Loucy (cell line): ENCODE measurements at regions not wholly inside any gene's neighbourhood (a gene's known extent, or its start where the extent isn't known, plus 50 kb on each side); places are given as distances from the start of the nearest gene placed in this dataset.

Experiments
- H2AFZ ChIP-seq: fragments of 200-600 bp; sonication (generic); 2 replicates; pipeline ENCODE4 v1.6.0; 2016; ENCODE audit warnings: antibody characterized with exemption, mild to moderate bottlenecking, low read length, moderate library complexity
- H3F3A ChIP-seq: fragments of 200-600 bp; 2 replicates; pipeline ENCODE4 v1.6.0; 2016; ENCODE audit warnings: antibody characterized with exemption, low read depth, mild to moderate bottlenecking
- H3K27me3 ChIP-seq: fragments of 200-600 bp; sonication (generic); 2 replicates; pipeline ENCODE4 v1.6.1; 2014; ENCODE audit warnings: low read length, mild to moderate bottlenecking; ENCODE audit not compliant: insufficient read depth, poor library complexity, severe bottlenecking
- H3K36me3 ChIP-seq: fragments of 200-600 bp; sonication (generic); 2 replicates; pipeline ENCODE4 v1.6.1; 2016; ENCODE audit warnings: low read length; ENCODE audit not compliant: insufficient read depth
- H3K4me1 ChIP-seq: fragments of 200-600 bp; sonication (generic); 2 replicates; pipeline ENCODE4 v1.5.1; 2014; ENCODE audit warnings: low read length, mild to moderate bottlenecking; ENCODE audit not compliant: insufficient read depth, poor library complexity, severe bottlenecking
- H3K4me2 ChIP-seq: fragments of 200-600 bp; sonication (generic); 2 replicates; pipeline ENCODE4 v1.6.0; 2014; ENCODE audit warnings: antibody characterized with exemption, low read length, low read depth, mild to moderate bottlenecking; ENCODE audit not compliant: poor library complexity, severe bottlenecking
- H3K4me3 ChIP-seq: fragments of 200-600 bp; sonication (generic); 2 replicates; pipeline ENCODE4 v1.5.1; 2014; ENCODE audit warnings: low read length, mild to moderate bottlenecking, mixed read lengths; ENCODE audit not compliant: poor library complexity, severe bottlenecking
- H3K79me2 ChIP-seq: fragments of 200-600 bp; sonication (generic); 2 replicates; pipeline ENCODE4 v1.6.1; 2014; ENCODE audit warnings: low read length; ENCODE audit not compliant: insufficient read depth
- H3K9ac ChIP-seq: fragments of 200-600 bp; sonication (generic); 2 replicates; pipeline ENCODE4 v1.6.0; 2014; ENCODE audit warnings: mild to moderate bottlenecking, low read depth, low read length, moderate library complexity; ENCODE audit not compliant: poor library complexity, severe bottlenecking
- H3K9me2 ChIP-seq: fragments of 200-600 bp; sonication (generic); replicated peaks from 2 replicates; pipeline ENCODE4 v1.6.1; 2016; ENCODE audit warnings: low read depth, low read length, mixed read lengths
- H3K9me3 ChIP-seq: fragments of 200-600 bp; sonication (generic); 2 replicates; pipeline ENCODE4 v1.6.1; 2014; ENCODE audit warnings: mild to moderate bottlenecking, antibody characterized with exemption, low read length, low read depth; ENCODE audit not compliant: insufficient read depth
- H4K20me1 ChIP-seq: fragments of 200-600 bp; sonication (generic); 2 replicates; pipeline ENCODE4 v1.6.0; 2014; ENCODE audit warnings: antibody characterized with exemption, low read length, mild to moderate bottlenecking; ENCODE audit not compliant: insufficient read depth, poor library complexity, severe bottlenecking
- EZH2phosphoT487 ChIP-seq: fragments of 200-600 bp; IDR thresholded peaks from 2 replicates; pipeline ENCODE4 v1.6.1; 2018; ENCODE audit warnings: antibody characterized with exemption, mild to moderate bottlenecking, moderate library complexity, borderline replicate concordance
- TF ChIP-seq, protein P1 (sequence below): fragments of 200-600 bp; sonication (generic); conservative IDR thresholded peaks from 2 replicates; pipeline ENCODE4 v1.5.1; 2014; ENCODE audit warnings: mild to moderate bottlenecking, antibody characterized with exemption, low read length

DNA sequence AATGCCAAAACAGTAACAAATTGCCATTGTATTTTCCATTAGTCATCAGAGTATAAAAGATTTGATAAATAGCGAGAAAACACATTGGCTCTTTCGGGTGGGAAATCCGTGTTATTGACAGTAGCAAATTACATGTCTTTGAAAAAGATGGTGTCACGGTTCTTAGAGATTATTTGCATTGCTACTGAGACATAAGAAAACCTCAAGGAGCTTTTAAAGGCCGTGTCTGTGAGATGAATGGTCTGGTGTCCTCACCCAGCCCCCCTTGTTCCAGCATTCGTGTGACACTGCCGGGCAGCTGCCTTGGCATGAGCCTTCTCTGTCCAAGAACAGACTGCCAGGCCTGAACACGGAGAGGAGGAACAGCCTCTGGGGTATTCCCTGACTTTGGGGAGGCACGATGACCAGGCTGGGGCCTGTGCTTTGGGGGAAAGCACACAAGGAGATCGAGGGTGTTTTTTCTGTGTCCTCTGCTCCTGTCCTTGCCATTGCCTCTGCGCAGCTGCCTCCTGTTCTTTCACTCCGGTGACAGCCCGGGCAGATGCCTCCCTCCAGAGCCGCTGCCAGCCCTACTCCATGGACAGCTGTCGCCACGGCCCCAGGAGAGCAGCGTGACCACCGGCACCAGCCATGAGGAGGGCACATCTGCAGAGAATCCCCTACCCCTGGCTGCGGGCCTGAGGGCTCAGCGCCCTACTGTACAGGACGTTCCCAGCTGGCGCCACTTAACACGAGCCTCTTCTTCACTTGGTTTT, 167.7 kb upstream of the CDYL start:
- no peak overlapping the region for H3K4me3 ChIP-seq
- no peaks in the 10 kb centered on the region for H3K79me2 ChIP-seq
- H3K9me2 ChIP-seq = no peaks in the 10 kb centered on the region
- no peaks in the 10 kb centered on the region for H3K4me1 ChIP-seq
- no peaks in the 10 kb centered on the region for H3F3A ChIP-seq
- no peaks in the 10 kb centered on the region for H3K36me3 ChIP-seq
- TF ChIP-seq, protein P1, sequence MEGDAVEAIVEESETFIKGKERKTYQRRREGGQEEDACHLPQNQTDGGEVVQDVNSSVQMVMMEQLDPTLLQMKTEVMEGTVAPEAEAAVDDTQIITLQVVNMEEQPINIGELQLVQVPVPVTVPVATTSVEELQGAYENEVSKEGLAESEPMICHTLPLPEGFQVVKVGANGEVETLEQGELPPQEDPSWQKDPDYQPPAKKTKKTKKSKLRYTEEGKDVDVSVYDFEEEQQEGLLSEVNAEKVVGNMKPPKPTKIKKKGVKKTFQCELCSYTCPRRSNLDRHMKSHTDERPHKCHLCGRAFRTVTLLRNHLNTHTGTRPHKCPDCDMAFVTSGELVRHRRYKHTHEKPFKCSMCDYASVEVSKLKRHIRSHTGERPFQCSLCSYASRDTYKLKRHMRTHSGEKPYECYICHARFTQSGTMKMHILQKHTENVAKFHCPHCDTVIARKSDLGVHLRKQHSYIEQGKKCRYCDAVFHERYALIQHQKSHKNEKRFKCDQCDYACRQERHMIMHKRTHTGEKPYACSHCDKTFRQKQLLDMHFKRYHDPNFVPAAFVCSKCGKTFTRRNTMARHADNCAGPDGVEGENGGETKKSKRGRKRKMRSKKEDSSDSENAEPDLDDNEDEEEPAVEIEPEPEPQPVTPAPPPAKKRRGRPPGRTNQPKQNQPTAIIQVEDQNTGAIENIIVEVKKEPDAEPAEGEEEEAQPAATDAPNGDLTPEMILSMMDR = no peak
- TF ChIP-seq EZH2phosphoT487 = no peak
- H4K20me1 ChIP-seq = no peaks in the 10 kb centered on the region
- H3K27me3 ChIP-seq = no peaks in the 10 kb centered on the region
- H3K9ac ChIP-seq = no peak overlapping the region
- H3K4me2 ChIP-seq = no peak overlapping the region
- no peaks in the 10 kb centered on the region for H3K9me3 ChIP-seq
- no peak overlapping the region for H2AFZ ChIP-seq

DNA sequence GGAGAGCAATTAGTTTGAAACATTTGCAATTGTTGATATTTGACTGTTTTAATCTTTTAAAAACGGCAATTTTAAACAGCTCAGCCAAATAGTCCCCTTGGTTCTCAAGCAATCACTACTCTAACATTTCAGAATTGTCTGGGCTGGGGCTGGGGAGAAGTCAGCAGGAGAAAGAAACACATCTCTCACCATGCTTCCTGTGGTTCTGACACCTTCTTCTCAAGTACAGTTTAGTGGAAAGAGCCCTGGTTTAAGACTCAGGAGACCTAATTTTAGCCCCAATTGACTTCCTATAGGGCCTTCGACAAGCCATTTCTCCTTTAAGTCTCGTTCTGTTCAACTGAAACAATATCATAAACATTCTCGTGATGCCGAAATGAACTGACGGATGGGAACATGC, 168.4 kb upstream of the CDYL start:
- no peak overlapping the region for H2AFZ ChIP-seq
- no peak overlapping the region for H3K4me2 ChIP-seq
- no peaks in the 10 kb centered on the region for H3K4me1 ChIP-seq

DNA sequence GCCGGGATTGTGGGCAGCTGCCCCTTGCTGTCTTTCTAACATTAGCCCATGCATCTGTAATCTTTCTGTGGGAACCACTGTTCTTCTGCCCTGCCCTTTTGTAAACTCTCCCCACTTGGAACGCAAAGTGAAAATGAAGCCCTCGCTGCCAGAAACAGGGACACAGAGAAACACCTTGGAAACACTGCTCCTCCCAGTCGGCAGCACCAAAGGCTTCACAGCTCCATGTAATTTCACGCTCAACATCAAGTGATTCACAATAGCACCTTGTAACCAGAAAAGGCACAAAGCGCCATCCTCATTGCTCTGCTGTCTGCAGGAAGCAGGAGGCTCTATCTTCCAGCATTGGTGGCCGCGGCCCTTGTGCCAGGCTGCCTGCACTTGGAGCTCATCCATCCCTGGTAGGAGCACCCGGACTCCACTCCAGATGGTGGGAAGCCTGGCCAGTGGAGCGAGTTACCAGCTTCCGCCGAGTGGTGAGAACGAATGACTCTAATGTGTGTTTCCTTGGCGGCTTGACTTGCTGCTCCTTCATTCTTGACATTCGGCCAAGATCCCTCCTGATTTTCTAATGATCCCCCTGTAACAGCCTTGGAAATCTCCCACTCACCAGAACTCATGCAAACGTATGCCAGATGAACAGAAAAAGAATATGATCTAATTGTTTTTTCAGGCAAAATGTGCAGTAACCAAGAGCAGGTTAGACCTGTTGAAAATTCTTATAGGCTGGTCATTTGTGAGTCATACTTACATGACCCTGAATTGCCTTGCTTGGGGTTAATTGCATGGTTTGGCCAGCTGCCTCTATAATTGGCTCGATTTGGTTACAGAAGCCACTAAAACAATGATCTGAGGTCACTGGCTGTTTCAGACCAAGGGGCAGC, 169.1 kb upstream of the CDYL start:
- no peaks in the 10 kb centered on the region for H3K27me3 ChIP-seq
- no peaks in the 10 kb centered on the region for H4K20me1 ChIP-seq
- H3K79me2 ChIP-seq = no peaks in the 10 kb centered on the region
- no peaks in the 10 kb centered on the region for H3K9me2 ChIP-seq
- no peaks in the 10 kb centered on the region for H3K36me3 ChIP-seq
- no peaks in the 10 kb centered on the region for H3F3A ChIP-seq
- H2AFZ ChIP-seq = no peak overlapping the region
- H3K9me3 ChIP-seq = no peaks in the 10 kb centered on the region
- H3K4me1 ChIP-seq = no peaks in the 10 kb centered on the region
- H3K4me3 ChIP-seq = no peak overlapping the region
- H3K9ac ChIP-seq = no peak overlapping the region
- no peak for TF ChIP-seq EZH2phosphoT487
- TF ChIP-seq, protein P1 = no peak
- no peak overlapping the region for H3K4me2 ChIP-seq

More for the DNA sequence above, 168.4 kb upstream of the CDYL start:
- H3K79me2 ChIP-seq = no peaks in the 10 kb centered on the region
- H3K9me3 ChIP-seq = no peaks in the 10 kb centered on the region
- H3K36me3 ChIP-seq = no peaks in the 10 kb centered on the region
- no peak overlapping the region for H3K9ac ChIP-seq
- H4K20me1 ChIP-seq = no peaks in the 10 kb centered on the region
- no peak for TF ChIP-seq EZH2phosphoT487
- no peak overlapping the region for H3K4me3 ChIP-seq
- H3F3A ChIP-seq = no peaks in the 10 kb centered on the region
- H3K27me3 ChIP-seq = no peaks in the 10 kb centered on the region
- H3K9me2 ChIP-seq = no peaks in the 10 kb centered on the region
